Spleen (tissue), 11 donors: ENCODE measurements at regions not wholly inside any gene's neighbourhood (a gene's known extent, or its start where the extent isn't known, plus 50 kb on each side); places are given as distances from the start of the nearest gene placed in this dataset.
"Not testable (repeated sequence)": the region's sequence is repeated elsewhere in the genome, so short reads cannot be mapped to it uniquely, and the experiment has no call there.

ENCODE experiments used
- DNase-seq: peaks from one replicate; pipeline ENCODE4 v3.0.0-alpha.2; 2020
- H3K27ac ChIP-seq, 8 donors: fragments of 200-600 bp; sonication (generic) in 7 of 8; 1 replicate in 4 of 8; 2 replicates in 4 of 8; pipeline versions ENCODE4 v1.5.0 to v1.8.0; 2016 to 2021; ENCODE audit warnings: inconsistent platforms in 4 of 8, mild to moderate bottlenecking in 4 of 8, moderate library complexity in 1 of 8
- H3K27me3 ChIP-seq, 7 donors: fragments of 200-600 bp; sonication (generic) in 6 of 7; replicated peaks in 1 of 7; 1 replicate in 4 of 7; 2 replicates in 3 of 7; pipeline versions ENCODE4 v1.5.0 to v1.8.0; 2016 to 2021; ENCODE audit warnings: inconsistent platforms in 3 of 7, mild to moderate bottlenecking in 1 of 7
- H3K36me3 ChIP-seq, 6 donors: fragments of 200-600 bp; sonication (generic) in 5 of 6; 1 replicate in 4 of 6; 2 replicates in 2 of 6; pipeline versions ENCODE4 v1.5.0 to v1.8.0; 2016 to 2021; ENCODE audit warnings: inconsistent platforms in 2 of 6
- H3K4me1 ChIP-seq, 6 donors: fragments of 200-600 bp; sonication (generic) in 5 of 6; 1 replicate in 3 of 6; 2 replicates in 3 of 6; pipeline versions ENCODE4 v1.5.0 to v1.8.0; 2016 to 2021; ENCODE audit warnings: inconsistent platforms in 3 of 6
- H3K4me3 ChIP-seq, 8 donors: fragments of 200-600 bp; sonication (generic) in 7 of 8; 1 replicate in 4 of 8; 2 replicates in 4 of 8; pipeline versions ENCODE4 v1.5.0 to v1.8.0; 2016 to 2021; ENCODE audit warnings: inconsistent platforms in 4 of 8, mild to moderate bottlenecking in 4 of 8, moderate library complexity in 2 of 8
- H3K9me3 ChIP-seq, 8 donors: fragments of 200-600 bp; sonication (generic) in 7 of 8; 1 replicate in 4 of 8; 2 replicates in 4 of 8; pipeline versions ENCODE4 v1.5.0 to v1.8.0; 2016 to 2021; ENCODE audit warnings: inconsistent platforms in 4 of 8
- POLR2A ChIP-seq, 3 donors: fragments of 450-650 bp; IDR thresholded peaks; one replicate each; pipeline ENCODE4 v1.5.1; 2017; ENCODE audit warnings: antibody characterized with exemption in 3 of 3, mild to moderate bottlenecking in 1 of 3
- POLR2AphosphoS5 ChIP-seq, 3 donors: sonication (generic); formaldehyde crosslinking; IDR thresholded peaks; one replicate each; pipeline ENCODE4 v1.5.1; 2017; ENCODE audit warnings: antibody characterized with exemption in 3 of 3
- WGBS, 5 donors: extraction: QIAGEN DNeasy Blood & Tissue Kit in 3 of 5; methylation state at CpG; one replicate each; pipeline versions ENCODE4 v1.1.5 to v1.1.7; 2013 to 2018; 5-methylcytosine and 5-hydroxymethylcytosine counted together
- intact Hi-C: fragments of 100-400 bp; cut with DNase I; formaldehyde crosslinking; loops from one replicate; pipeline ENCODE4 v1.15.0; 2023; ENCODE audit warnings: low total_unique reads
- TF ChIP-seq, protein P1 (sequence below), 11 experiments: fragments of 200-600 bp in 7 of 11; fragments of 450-650 bp in 4 of 11; sonication (generic) in 4 of 11; IDR thresholded peaks in 8 of 11; conservative IDR thresholded peaks in 3 of 11; 1 replicate in 7 of 11; 2 replicates in 4 of 11; pipeline versions ENCODE4 v1.4.0 to v1.8.0; 2016 to 2021; ENCODE audit warnings: antibody characterized with exemption in 11 of 11, inconsistent platforms in 4 of 11, mild to moderate bottlenecking in 1 of 11
- donor health status: healthy with polysubstance abuse.
- donor health status: DM: no; HTN: no; CAD: no; lungs with moderate emphysema.
- donor health status: DM: no; HTN: no; CAD: no.
- donor health status: Bipolar disorder and iron deficiency.
- donor health status: healthy.
- donor health status: DM: no; HTN: no; CAD: no.
- donor health status: DM: yes; HTN: yes; CAD: no.

DNA sequence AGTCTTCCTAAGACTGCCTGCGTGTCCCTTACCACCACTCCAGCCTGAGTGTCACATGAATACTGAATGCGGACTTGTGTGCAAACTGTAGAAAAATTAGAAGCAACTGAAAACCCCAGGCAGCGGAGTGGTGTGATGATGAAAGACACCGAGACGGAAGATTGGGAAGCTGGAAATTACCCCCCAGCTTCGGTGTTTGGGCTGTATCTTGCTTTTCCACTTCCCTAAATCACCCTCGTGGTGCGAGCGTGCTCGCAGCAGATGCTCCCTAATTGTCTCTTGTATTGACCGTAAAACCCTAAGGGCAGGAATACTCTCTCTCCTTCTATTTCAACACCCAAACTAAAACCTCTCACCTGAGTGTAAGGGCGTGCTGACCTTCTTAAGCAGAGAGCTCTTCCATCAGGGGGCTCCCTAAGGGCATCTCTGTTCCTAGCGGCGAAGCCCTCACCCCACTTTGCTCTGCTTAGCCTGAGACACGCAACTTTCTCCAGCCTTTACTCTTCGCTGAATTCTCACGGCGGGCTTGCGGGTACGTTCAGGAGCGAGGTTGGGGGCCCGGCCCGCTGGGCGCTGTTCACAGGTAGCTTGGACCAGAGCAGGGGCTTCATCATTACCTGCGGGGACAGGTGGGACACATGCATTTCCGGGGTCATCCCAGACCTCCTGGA lies 62.4 kb downstream of the CRYBB2 start:
- peaks cover 0 to 19% (median 11%) of the 10 kb centered on the region in 6 donors for H3K4me1 ChIP-seq
- no peaks in the 10 kb centered on the region for H3K9me3 ChIP-seq
- no peak for DNase-seq
- H3K27ac ChIP-seq, result peak overlapping the region in 1 of 8 donors; percentile 42
- no peak for TF ChIP-seq POLR2AphosphoS5 (IDR thresholded peaks at IDR 0.05)
- no peak for TF ChIP-seq POLR2A (IDR thresholded peaks at IDR 0.05)
- TF ChIP-seq, protein P1, sequence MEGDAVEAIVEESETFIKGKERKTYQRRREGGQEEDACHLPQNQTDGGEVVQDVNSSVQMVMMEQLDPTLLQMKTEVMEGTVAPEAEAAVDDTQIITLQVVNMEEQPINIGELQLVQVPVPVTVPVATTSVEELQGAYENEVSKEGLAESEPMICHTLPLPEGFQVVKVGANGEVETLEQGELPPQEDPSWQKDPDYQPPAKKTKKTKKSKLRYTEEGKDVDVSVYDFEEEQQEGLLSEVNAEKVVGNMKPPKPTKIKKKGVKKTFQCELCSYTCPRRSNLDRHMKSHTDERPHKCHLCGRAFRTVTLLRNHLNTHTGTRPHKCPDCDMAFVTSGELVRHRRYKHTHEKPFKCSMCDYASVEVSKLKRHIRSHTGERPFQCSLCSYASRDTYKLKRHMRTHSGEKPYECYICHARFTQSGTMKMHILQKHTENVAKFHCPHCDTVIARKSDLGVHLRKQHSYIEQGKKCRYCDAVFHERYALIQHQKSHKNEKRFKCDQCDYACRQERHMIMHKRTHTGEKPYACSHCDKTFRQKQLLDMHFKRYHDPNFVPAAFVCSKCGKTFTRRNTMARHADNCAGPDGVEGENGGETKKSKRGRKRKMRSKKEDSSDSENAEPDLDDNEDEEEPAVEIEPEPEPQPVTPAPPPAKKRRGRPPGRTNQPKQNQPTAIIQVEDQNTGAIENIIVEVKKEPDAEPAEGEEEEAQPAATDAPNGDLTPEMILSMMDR (IDR thresholded peaks at IDR 0.05 in 8 of 11, conservative IDR thresholded peaks at IDR 0.05 in 3 of 11), result no peak
- H3K4me3 ChIP-seq, result peak overlapping the region in 3 of 8 donors; percentile 21 to 60 (median 31)
- intact Hi-C loops, result no loop called here
- H3K36me3 ChIP-seq, result no peaks in the 10 kb centered on the region
- H3K27me3 ChIP-seq, result peaks cover 0 to 77% (median 41%) of the 10 kb centered on the region in 7 donors
- WGBS, 5 donors, result 11 to 20% (median 13%) methylated on average over 23 to 26 of the region's 26 CpGs

DNA sequence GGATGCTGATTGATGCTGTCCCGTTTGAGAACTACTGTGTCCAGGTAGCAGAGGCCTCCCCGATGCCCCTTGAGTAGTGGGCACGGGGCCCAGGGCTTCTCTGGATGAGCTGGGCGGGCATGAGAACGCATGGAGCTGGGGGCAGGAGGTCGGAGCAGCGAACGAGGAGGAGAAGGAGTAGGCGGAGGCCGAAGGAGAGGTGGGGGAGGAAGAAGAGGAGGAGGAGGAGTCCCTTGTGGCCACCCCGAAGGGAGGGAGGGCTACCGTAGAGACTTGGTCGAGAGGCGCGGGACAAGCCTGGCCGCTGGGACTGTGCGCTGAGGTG lies 62.9 kb downstream of the CRYBB2 start:
- WGBS, 5 donors, result 2 to 8% (median 3%) methylated on average over 13 to 17 of the region's 17 CpGs
- Histone ChIP-seq H3K4me1 (peaks cover 0 to 19% (median 11%) of the 10 kb centered on the region in 6 donors), H3K4me3 (peak overlapping the region in 4 of 8 donors; percentile 16 to 60 (median 26)), H3K27ac (peak overlapping the region in 2 of 8 donors; percentile 26 to 42), H3K36me3 (no peaks in the 10 kb centered on the region), H3K27me3 (peaks cover 0 to 77% (median 41%) of the 10 kb centered on the region in 7 donors), H3K9me3 (no peaks in the 10 kb centered on the region)
- TF ChIP-seq, protein P1 (IDR thresholded peaks at IDR 0.05 in 8 of 11, conservative IDR thresholded peaks at IDR 0.05 in 3 of 11), result no peak
- TF ChIP-seq POLR2A (IDR thresholded peaks at IDR 0.05) (no peak), POLR2AphosphoS5 (IDR thresholded peaks at IDR 0.05) (no peak)
- DNase-seq, result no peak
- intact Hi-C loops, result no loop called here

DNA sequence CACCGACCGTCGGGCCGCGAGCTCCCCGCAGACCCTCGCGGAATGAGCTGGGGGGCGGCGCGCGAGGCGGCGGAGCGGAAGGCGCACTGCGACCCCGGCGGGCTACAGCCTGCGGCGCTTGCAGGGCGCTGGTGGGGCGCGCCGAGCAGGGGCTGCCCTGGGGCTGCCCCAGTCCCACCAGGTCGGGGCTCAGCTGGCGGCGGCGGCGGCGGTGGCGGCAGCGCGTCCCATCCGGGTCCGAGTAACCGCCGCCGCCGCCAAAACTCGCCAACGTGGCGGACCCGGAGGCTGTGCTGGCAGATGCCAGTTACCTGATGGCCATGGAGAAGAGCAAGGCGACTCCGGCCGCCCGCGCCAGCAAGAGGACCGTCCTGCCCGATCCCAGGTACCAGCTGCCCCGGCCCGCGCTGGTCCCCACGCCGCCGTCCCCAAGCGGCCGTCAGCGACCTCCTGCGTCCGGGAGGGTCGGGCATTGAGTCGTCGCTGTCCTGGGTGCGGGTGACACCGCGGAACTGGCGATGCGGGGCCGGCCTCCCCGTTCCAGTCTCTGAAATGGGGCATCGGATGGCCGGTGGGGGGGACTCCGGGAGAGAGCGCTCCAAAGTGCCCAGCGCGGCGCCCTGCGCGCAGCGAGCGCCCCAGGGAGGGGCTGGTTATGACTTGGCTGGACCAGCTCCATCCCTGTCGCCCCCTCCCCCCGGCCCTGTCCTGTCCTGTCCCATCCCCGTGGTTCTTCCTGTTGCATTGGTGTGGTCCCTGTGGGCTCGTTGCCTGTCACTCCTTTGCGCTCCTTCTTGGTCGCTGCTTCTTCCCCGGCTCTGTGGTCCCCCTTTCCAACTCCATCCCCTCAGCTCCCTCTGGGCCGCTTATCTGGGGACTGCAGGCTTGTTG lies 63.5 kb downstream of the CRYBB2 start:
- H3K9me3 ChIP-seq, result no peaks in the 10 kb centered on the region
- no peaks in the 10 kb centered on the region for H3K36me3 ChIP-seq
- peak overlapping the region in 4 of 8 donors; percentile 16 to 60 (median 26) for H3K4me3 ChIP-seq
- whole genome bisulfite sequencing, 5 donors, result 2 to 5% (median 3%) methylated on average over 10 to 91 of the region's 91 CpGs
- peaks cover 0 to 76% (median 41%) of the 10 kb centered on the region in 7 donors for H3K27me3 ChIP-seq
- TF ChIP-seq POLR2A (IDR thresholded peaks at IDR 0.05) (no peak), POLR2AphosphoS5 (IDR thresholded peaks at IDR 0.05) (no peak)
- TF ChIP-seq, protein P1 (IDR thresholded peaks at IDR 0.05 in 8 of 11, conservative IDR thresholded peaks at IDR 0.05 in 3 of 11), result no peak
- H3K27ac ChIP-seq, result peak overlapping the region in 2 of 8 donors; percentile 26 to 42
- H3K4me1 ChIP-seq, result peaks cover 0 to 19% (median 11%) of the 10 kb centered on the region in 6 donors
- intact Hi-C loops, result no loop called here
- no peak for DNase-seq

DNA sequence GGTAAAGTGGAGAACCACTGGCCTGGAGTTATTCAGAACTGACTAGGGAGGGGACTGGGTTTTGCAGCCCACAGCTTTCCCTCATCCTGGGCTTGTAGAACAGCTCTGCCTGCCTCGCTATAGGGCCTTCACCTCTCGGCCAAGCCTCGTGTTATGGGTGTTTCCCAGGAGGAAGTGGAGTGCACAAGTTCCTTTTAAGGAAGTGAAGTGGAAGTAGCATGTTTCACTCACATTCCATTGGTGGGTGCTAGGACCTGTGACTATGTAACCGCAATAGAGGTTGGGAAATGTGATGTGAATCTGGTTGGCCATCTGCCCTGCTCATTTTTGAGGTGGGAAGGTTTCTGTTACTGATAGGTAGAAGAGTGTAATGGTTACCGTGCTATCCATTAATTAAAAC lies 69.0 kb downstream of the CRYBB2 start:
- 55 to 91% (median 63%) methylated on average over 2 to 5 of the region's 5 CpGs for WGBS, 5 donors
- H3K27me3 ChIP-seq, result peaks cover 0 to 25% (median 15%) of the 10 kb centered on the region in 7 donors
- H3K4me1 ChIP-seq, H3K4me3 ChIP-seq, H3K9me3 ChIP-seq, H3K27ac ChIP-seq, intact Hi-C loops, H3K36me3 ChIP-seq, DNase-seq: not testable (repeated sequence)

DNA sequence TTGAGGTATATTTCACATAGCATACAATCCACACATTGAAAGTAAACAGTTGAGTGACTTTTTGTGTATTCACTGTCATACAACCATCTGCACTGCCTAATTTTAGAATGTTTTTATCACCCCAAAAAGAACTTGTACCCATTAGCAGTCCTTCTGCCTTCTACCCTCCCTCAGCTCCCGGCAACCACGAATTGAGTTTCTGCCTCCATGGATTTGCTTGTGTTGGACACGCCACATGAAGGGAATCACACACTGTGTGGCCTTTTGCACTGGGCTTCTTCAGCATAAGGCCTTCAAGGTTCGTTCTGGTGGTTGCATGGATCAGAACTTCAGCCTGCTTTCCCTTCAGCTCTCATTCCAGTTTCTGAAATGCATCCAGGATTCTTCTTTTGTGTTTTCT lies 82.5 kb downstream of the CRYBB2 start:
- peaks cover 0 to 39% (median 4%) of the 10 kb centered on the region in 7 donors for H3K27me3 ChIP-seq
- intact Hi-C loops, H3K36me3 ChIP-seq, H3K4me1 ChIP-seq, H3K9me3 ChIP-seq, H3K4me3 ChIP-seq, DNase-seq, H3K27ac ChIP-seq: not testable (repeated sequence)
- 76 to 100% (median 85%) methylated on average over 3 to 4 of the region's 4 CpGs for WGBS, 5 donors

DNA sequence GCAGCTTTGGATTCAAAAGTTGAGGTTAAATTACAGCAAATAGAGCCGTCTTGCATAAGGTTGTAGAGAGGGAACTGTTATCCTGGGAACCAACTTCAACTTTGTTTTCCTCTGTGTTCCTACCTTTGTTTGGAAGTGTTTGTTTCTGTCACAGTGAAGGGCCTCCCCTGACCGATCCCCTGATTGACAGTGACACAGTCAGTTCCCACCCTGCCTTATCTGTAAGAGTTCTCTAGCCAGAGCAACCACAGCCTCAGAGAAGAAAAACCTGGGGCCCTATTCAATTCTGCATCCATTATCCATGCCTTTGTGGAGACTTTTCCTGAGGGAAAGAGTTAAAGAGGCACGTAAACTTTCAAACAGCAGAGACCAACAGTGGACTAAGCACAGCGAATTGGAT lies 90.1 kb downstream of the CRYBB2 start:
- H3K27ac ChIP-seq, H3K27me3 ChIP-seq, H3K4me3 ChIP-seq, H3K9me3 ChIP-seq, H3K36me3 ChIP-seq, H3K4me1 ChIP-seq, intact Hi-C loops, DNase-seq: not testable (repeated sequence)
- WGBS, 5 donors, result 45 to 61% (median 52%) methylated on average over 1 to 2 of the region's 4 CpGs

DNA sequence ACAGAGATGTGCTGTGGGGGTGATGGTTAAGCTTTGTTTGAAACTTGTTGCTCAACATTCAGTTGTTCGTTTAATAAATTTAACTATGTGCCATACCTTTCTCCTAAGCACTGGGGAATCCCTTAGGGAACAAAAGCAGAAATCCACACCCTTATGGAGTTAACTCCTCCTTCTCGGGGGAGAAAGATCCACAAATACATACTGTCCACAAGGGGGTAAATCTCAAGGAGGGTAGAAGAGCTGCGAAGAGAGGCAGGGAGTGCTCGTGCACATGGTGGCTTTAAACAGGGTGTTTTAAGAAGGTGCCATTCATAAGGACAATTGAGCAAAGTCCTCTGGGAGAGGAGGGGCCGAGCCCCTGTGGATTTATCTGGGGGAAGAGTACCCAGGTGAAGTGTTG lies 92.5 kb downstream of the CRYBB2 start:
- 70 to 81% (median 80%) methylated on average over 1 to 4 of the region's 5 CpGs for WGBS, 5 donors
- H3K9me3 ChIP-seq, H3K27ac ChIP-seq, H3K4me1 ChIP-seq, H3K27me3 ChIP-seq, H3K4me3 ChIP-seq, intact Hi-C loops, DNase-seq, H3K36me3 ChIP-seq: not testable (repeated sequence)
